Activated naive CD8-positive, alpha-beta T cell treated with anti-CD3 and anti-CD28 coated beads for 36 hours (primary cell): ENCODE measurements at regions not wholly inside any gene's neighbourhood (a gene's known extent, or its start where the extent isn't known, plus 50 kb on each side); places are given as distances from the start of the nearest gene placed in this dataset.
"Not testable (repeated sequence)": the region's sequence is repeated elsewhere in the genome, so short reads cannot be mapped to it uniquely, and the experiment has no call there.

ENCODE experiments used
- DNase-seq: peaks from one replicate; pipeline ENCODE4 v3.0.0; 2021
- H3K27ac Mint-ChIP-seq: one replicate; pipeline ENCODE4 v1.8.0; 2022; ENCODE audit warnings: mild to moderate bottlenecking, moderate library complexity, mixed read lengths
- H3K27me3 Mint-ChIP-seq: one replicate; pipeline ENCODE4 v1.8.0; 2022; ENCODE audit warnings: mild to moderate bottlenecking, mixed read lengths
- H3K36me3 Mint-ChIP-seq: one replicate; pipeline ENCODE4 v1.8.0; 2021; ENCODE audit warnings: mild to moderate bottlenecking, mixed read lengths
- H3K4me1 Mint-ChIP-seq: one replicate; pipeline ENCODE4 v1.8.0; 2021; ENCODE audit warnings: mixed read lengths
- H3K4me3 Mint-ChIP-seq: one replicate; pipeline ENCODE4 v1.8.0; 2022; ENCODE audit warnings: mild to moderate bottlenecking, moderate library complexity, mixed read lengths
- H3K9me3 Mint-ChIP-seq: one replicate; pipeline ENCODE4 v1.8.0; 2022; ENCODE audit warnings: mixed read lengths

DNA sequence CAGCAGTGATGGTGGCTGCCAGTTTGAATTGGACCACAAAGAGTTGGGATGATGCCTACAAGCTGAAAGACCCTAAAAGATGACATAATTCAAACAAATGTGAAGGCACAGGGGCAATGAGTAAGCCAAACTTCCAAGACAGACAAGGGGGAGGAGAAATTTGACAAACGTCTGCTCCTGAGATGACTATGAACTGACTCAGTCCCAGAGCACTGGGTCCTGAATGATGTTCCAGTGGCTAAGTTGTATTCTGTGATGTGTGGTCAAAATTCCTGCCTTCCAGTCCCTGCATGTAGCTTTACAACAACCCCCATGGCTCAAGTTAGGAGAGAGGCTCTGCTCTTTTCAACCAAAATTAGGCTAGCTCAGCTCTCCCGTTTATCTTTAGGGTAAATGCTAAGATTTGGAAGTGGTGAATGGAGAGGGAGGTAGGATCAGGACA is 86.1 kb upstream of the SIRPA start:
- Mint-ChIP-seq H3K4me1 (peaks cover 8% of the 10 kb centered on the region), H3K36me3 (no peaks in the 10 kb centered on the region), H3K27me3 (peaks cover 32% of the 10 kb centered on the region), H3K9me3 (no peaks in the 10 kb centered on the region), H3K4me3 (no peak overlapping the region), H3K27ac (no peak overlapping the region)
- no peak for DNase-seq

DNA sequence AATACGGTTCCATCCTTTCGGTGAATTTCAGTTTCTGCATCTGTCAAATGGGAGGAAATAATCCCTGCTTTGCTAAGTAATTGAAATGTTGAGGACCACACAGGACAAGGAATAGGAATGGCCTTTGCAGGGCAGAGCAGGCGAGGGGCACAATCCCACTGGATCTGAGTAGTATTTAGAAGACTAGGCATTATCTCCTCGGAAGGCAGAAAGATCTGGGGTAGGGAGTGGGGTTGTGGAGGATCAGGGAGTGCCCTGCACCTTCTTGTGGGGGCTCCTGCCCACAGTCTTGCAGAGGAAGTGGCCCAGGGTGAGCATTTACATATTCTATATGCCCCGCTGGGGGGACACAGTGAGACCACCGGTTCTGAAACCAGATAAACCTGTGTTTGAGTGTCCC is 87.1 kb upstream of the SIRPA start:
- Mint-ChIP-seq H3K4me1 (peaks cover 8% of the 10 kb centered on the region), H3K27ac (no peak overlapping the region), H3K27me3 (peaks cover 32% of the 10 kb centered on the region), H3K9me3 (no peaks in the 10 kb centered on the region), H3K4me3 (no peak overlapping the region), H3K36me3 (no peaks in the 10 kb centered on the region)
- no peak for DNase-seq

DNA sequence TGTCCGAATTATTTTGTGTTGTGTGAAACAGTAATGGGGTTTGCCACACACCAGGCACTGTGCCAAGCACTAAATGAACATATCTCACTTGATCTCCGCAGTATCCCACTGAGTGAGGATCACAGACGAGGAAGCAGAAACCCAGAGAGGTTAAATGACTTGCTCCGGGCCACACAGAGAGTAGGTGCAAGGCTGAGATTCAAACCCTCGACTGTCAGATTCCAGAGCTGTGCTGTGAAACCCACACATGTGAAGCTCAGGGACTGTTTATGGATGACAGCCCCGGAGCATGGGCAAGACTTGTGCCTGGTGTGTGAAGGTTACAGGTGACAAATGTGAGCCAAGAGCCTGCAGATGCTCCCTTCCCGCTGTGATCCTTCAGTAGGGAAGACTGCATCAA is 87.8 kb upstream of the SIRPA start:
- Mint-ChIP-seq H3K4me1 (peaks cover 10% of the 10 kb centered on the region), H3K36me3 (no peaks in the 10 kb centered on the region), H3K27me3 (peaks cover 37% of the 10 kb centered on the region), H3K27ac (no peak overlapping the region), H3K4me3 (no peak overlapping the region), H3K9me3 (no peaks in the 10 kb centered on the region)
- no peak for DNase-seq

GRCh38 chr20:1806456-1806855 is 88.8 kb upstream of the SIRPA start:
- Mint-ChIP-seq H3K36me3 (no peaks in the 10 kb centered on the region), H3K27me3 (peaks cover 46% of the 10 kb centered on the region)

DNA sequence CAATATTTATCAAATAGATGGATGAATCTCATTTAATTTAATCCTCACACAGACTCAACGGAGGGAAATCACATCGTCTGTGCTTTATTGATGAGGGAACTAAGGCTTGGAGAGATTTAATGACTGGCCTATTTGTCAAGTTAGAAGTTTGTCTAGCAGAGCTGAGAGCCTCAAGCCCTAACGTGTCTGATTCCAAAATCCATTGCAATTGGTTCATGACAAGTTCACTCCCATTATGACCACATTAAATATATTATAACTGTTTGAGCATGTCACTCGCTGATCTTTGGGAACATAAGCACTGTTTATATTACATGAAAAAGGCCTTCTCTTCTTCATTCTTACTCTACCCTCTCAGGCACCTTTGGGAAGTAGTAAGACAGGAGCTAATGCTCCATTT is 89.4 kb upstream of the SIRPA start:
- H3K27me3 Mint-ChIP-seq = peaks cover 49% of the 10 kb centered on the region
- no peak for DNase-seq
- H3K36me3 Mint-ChIP-seq = no peaks in the 10 kb centered on the region
- H3K4me1 Mint-ChIP-seq = peaks cover 6% of the 10 kb centered on the region
- no peak overlapping the region for H3K4me3 Mint-ChIP-seq
- no peak overlapping the region for H3K27ac Mint-ChIP-seq
- no peaks in the 10 kb centered on the region for H3K9me3 Mint-ChIP-seq

More at GRCh38 chr20:1806456-1806855, 88.8 kb upstream of the SIRPA start:
- no peaks in the 10 kb centered on the region for H3K9me3 Mint-ChIP-seq
- DNase-seq = no peak
- peaks cover 13% of the 10 kb centered on the region for H3K4me1 Mint-ChIP-seq
- no peak overlapping the region for H3K4me3 Mint-ChIP-seq
- H3K27ac Mint-ChIP-seq = no peak overlapping the region

- Mint-ChIP-seq H3K36me3 (no peaks in the 10 kb centered on the region), H3K27ac (no peak overlapping the region), H3K9me3 (no peaks in the 10 kb centered on the region), H3K4me3 (no peak overlapping the region), H3K4me1 (peaks cover 6% of the 10 kb centered on the region), H3K27me3 (peaks cover 54% of the 10 kb centered on the region)
- DNase-seq = no peak
Observed at GRCh38 chr20:1805161-1805581, 90.0 kb upstream of the SIRPA start.

DNA sequence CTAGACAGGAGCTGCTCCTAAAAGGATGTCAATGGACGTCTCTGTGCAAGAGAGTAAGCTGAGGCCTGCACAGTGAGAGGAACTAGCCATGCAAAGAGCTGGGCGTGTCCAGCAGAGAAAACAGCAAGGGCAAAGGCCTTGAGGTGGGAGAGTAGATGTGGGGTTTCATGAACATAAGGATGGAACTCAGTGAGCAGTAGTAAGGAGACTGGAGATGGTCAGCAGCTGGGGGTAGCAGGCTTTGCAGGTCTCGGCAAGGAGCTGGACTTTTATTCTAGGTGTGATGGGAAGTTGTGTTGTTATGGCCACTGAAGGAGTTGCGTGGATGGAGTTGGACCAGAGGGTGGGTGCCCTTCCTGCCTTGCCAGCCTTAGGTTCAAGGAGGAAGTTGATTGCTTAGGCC is 90.7 kb upstream of the SIRPA start:
- no peaks in the 10 kb centered on the region for H3K36me3 Mint-ChIP-seq
- H3K27ac Mint-ChIP-seq = no peak overlapping the region
- no peak overlapping the region for H3K4me3 Mint-ChIP-seq
- H3K9me3 Mint-ChIP-seq = no peaks in the 10 kb centered on the region
- no peak for DNase-seq
- H3K4me1 Mint-ChIP-seq = peaks cover 6% of the 10 kb centered on the region
- peaks cover 54% of the 10 kb centered on the region for H3K27me3 Mint-ChIP-seq

DNA sequence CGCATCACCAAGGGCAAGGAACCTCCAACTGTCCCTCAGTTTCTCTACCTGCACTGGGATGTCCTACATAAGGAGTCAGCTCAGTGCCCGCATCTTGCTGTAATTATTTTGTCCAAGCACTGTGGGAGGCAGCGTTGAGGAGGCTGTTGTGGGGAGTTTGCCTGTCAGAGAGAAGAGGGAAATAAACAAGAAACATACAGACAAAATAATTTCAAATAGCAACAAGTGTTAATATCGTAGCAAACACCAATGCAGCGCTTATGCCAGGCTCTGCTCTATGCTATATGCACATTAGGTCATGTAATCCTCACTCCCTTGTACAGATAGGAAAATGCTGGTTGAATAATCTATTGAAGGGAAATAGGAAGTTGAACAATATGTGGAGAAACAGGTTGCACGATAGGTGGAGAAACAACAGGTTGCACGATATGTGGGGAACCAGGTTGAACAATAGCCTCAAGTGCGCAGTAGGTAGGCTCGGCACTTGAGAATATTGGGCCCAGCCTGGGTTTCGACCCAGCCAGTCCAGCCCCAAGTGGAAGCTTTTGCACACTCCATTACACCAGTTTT is 91.2 kb upstream of the SIRPA start:
- H3K27ac Mint-ChIP-seq = no peak overlapping the region
- H3K9me3 Mint-ChIP-seq = no peaks in the 10 kb centered on the region
- H3K27me3 Mint-ChIP-seq = peaks cover 53% of the 10 kb centered on the region
- H3K36me3 Mint-ChIP-seq = no peaks in the 10 kb centered on the region
- H3K4me1 Mint-ChIP-seq = peaks cover 6% of the 10 kb centered on the region
- no peak for DNase-seq
- H3K4me3 Mint-ChIP-seq = peak overlapping the region; percentile 15

DNA sequence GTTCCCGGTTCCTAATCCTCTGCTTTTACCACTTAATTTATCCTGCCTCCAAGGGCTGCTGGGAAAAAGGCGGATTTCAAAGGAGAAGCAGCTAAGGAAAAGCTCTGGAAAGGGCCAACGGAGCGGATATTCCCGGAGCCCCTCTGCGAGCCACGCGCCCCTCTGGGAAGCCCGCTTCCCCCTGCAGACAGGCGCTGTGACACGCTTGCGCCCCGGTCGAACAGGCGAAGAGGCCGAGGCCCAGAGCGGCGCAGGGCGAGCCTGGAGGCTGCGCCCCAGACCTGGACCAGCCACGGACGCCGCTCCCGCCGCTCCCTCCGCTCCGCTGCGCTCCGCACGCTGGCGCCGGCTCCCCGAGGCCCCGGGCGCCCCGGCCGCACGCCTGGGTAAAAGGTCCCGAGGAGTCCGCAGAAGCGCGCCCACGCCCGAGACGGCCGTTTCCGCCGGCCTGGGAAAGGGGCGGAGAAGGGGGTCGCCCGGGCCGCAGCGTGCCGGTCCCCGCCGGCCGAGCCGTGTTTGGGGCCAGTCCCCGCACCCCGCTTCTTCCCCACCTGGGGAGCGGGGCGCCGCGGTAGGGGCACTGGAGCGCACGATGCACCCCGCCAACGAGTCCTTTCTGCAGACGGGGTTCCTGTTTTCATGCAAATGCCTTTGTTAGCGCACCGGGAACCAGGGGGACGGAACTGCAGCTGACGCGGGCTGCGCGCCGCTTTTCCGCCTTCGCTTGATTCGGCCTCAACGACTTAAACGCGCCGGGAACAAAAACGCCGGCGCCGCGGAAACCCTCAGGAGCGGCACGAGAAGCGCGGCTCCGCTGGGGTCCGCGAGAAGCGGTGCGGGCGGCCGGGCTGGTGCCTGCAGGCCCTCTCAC is 91.9 kb upstream of the SIRPA start:
- Mint-ChIP-seq H3K4me3 (peak overlapping the region; percentile 61), H3K9me3 (no peaks in the 10 kb centered on the region), H3K27me3 (peaks cover 53% of the 10 kb centered on the region), H3K4me1 (peaks cover 6% of the 10 kb centered on the region), H3K27ac (no peak overlapping the region), H3K36me3 (no peaks in the 10 kb centered on the region)
- peak; percentile 38 for DNase-seq

GRCh38 chr20:1802385-1803060 is 92.7 kb upstream of the SIRPA start:
- Mint-ChIP-seq H3K9me3 (no peaks in the 10 kb centered on the region), H3K36me3 (no peaks in the 10 kb centered on the region), H3K27me3 (peaks cover 53% of the 10 kb centered on the region), H3K4me1 (peaks cover 6% of the 10 kb centered on the region), H3K27ac (no peak overlapping the region), H3K4me3 (peak overlapping the region; percentile 61)
- peak; percentile 63 for DNase-seq

DNA sequence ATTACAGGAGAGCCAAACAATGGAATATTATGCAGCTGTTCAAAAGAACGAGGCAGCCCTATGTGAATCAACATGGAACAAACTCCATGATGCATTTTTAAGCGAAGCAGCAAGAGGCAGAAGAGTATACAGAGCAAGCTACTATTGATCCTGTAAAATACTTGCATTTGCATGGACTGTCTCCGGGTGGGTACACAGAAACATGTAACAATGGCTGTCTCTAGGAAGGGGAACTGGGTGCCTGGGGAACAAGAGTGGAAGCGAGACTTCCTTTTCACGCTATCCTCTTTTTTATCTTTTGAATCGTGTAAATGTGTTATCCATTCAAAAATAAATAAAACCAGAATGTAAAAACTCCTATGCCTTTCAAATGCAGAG is 93.3 kb upstream of the SIRPA start:
- H3K27me3 Mint-ChIP-seq = peaks cover 54% of the 10 kb centered on the region
- H3K4me1 Mint-ChIP-seq = peaks cover 6% of the 10 kb centered on the region
- no peak overlapping the region for H3K27ac Mint-ChIP-seq
- H3K36me3 Mint-ChIP-seq = no peaks in the 10 kb centered on the region
- no peak for DNase-seq
- H3K9me3 Mint-ChIP-seq = no peaks in the 10 kb centered on the region
- no peak overlapping the region for H3K4me3 Mint-ChIP-seq

DNA sequence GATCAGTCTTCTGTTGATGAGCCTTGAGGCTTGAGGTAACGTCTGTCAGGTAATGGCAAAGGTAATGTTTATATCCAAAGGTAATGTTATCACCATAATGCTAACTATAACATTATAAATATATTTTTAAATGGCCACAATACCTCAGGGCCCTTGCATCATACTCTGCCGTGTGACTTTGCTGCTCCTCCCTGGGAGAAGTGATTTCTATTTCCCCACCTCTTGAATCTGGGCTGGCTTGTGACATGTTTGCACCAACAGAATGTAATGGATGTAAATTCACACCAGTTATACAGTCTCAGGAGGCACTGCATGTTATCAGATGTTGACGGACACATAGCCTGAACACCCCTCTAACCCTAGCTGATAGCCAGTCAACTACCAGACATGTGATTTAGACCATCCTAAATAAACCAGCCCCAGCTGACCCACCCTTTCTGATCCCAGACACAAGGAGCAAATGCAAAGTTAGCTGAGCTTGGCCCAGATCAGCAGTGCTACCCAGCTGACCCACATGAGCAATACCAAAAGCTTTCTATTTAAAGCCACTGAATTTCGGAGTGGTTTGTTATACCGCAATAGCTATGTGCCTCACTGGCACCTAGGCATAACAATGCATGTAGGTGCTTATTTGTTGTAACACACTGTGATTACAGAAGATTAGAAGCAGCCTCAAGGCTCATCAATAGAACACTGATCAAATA is 93.8 kb upstream of the SIRPA start:
- Mint-ChIP-seq H3K9me3 (no peaks in the 10 kb centered on the region), H3K27ac (no peak overlapping the region), H3K27me3 (peaks cover 54% of the 10 kb centered on the region), H3K4me3 (no peak overlapping the region), H3K36me3 (no peaks in the 10 kb centered on the region), H3K4me1 (peaks cover 6% of the 10 kb centered on the region)
- DNase-seq = no peak

- H3K4me3 Mint-ChIP-seq = no peak overlapping the region
- DNase-seq = no peak
- no peaks in the 10 kb centered on the region for H3K36me3 Mint-ChIP-seq
- no peak overlapping the region for H3K27ac Mint-ChIP-seq
- H3K9me3 Mint-ChIP-seq = no peaks in the 10 kb centered on the region
- peaks cover 54% of the 10 kb centered on the region for H3K27me3 Mint-ChIP-seq
- H3K4me1 Mint-ChIP-seq = peaks cover 6% of the 10 kb centered on the region
Observed at GRCh38 chr20:1800777-1801176, 94.4 kb upstream of the SIRPA start.

GRCh38 chr20:1800180-1800579 is 95.0 kb upstream of the SIRPA start:
- H3K27me3 Mint-ChIP-seq = peaks cover 51% of the 10 kb centered on the region
- H3K4me3 Mint-ChIP-seq = no peak overlapping the region

DNA sequence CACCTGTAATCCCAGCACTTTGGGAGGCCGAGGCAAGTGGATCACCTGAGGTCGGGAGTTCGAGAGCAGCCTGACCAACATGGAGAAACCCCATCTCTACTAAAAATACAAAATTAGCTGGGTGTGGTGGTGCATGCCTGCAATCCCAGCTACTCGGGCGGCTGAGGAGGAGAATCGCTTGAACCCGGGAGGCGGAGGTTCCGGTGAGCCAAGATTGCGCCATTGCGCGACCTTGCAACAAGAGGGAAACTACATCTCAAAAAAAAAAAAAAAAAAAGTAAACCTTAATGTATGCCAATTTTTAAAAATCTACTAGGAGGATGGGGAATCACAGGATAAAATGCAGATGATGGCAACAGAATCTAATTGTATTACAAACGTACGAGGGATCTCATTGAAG is 95.5 kb upstream of the SIRPA start:
- H3K27ac Mint-ChIP-seq, H3K36me3 Mint-ChIP-seq, H3K4me1 Mint-ChIP-seq, DNase-seq, H3K9me3 Mint-ChIP-seq, H3K4me3 Mint-ChIP-seq: not testable (repeated sequence)
- peaks cover 49% of the 10 kb centered on the region for H3K27me3 Mint-ChIP-seq

More at GRCh38 chr20:1800180-1800579, 95.0 kb upstream of the SIRPA start:
- peaks cover 6% of the 10 kb centered on the region for H3K4me1 Mint-ChIP-seq
- no peak overlapping the region for H3K27ac Mint-ChIP-seq
- H3K36me3 Mint-ChIP-seq = no peaks in the 10 kb centered on the region
- no peaks in the 10 kb centered on the region for H3K9me3 Mint-ChIP-seq
- no peak for DNase-seq
